ENCODE measurements at regions not wholly inside any gene's neighbourhood (a gene's known extent, or its start where the extent isn't known, plus 50 kb on each side); places are given as distances from the start of the nearest gene placed in this dataset.

- TF ChIP-seq GATA2 (IDR thresholded peaks at IDR 0.05; ENCODE audit: low read depth, low read length) (no peak), GATA3 (IDR thresholded peaks at IDR 0.05; ENCODE audit: low read depth, low read length) (no peak)
These were observed 480.2 kb upstream of the ATP2B1 start for GRCh38 chr12:90188857-90189256.

Data from SH-SY5Y (cell line).